H1 (cell line): ENCODE measurements at regions not wholly inside any gene's neighbourhood (a gene's known extent, or its start where the extent isn't known, plus 50 kb on each side); places are given as distances from the start of the nearest gene placed in this dataset.

Source experiments
- CTCF ChIA-PET: fragments of 300-600 bp; sonication (Branson Sonifier 250); formaldehyde crosslinking; loops from one replicate; lab custom pipeline; 2021; ENCODE audit not compliant: partially characterized antibody; lab: Charles Lee
- POLR2A ChIA-PET: fragments of 300-600 bp; sonication (Branson Sonifier 250); formaldehyde crosslinking; loops from one replicate; lab custom pipeline; 2021; ENCODE audit warnings: inconsistent platforms; ENCODE audit not compliant: partially characterized antibody; lab: Charles Lee
- DNase-seq, 2 experiments: peaks; one replicate each; pipeline versions ENCODE4 v3.0.0 to v3.0.0-alpha.2; 2010 to 2022; ENCODE audit warnings: low spot score in 2 of 2, low read depth in 1 of 2, mixed read lengths in 1 of 2
- FAIRE-seq: peaks from 2 replicates; lab custom pipeline; 2011; peaks lifted over from hg19 to GRCh38; lab: Jason Lieb, UNC
- H2AFZ ChIP-seq: 2 replicates; pipeline ENCODE4 v1.8.1; 2012; ENCODE audit warnings: low read length, inconsistent platforms
- H2AK5ac ChIP-seq: 2 replicates; pipeline ENCODE4 v1.6.1; 2013; ENCODE audit warnings: low read depth, low read length
- H2BK120ac ChIP-seq: replicated peaks from 2 replicates; pipeline ENCODE3; 2013; ENCODE audit warnings: low read depth, low read length, inconsistent platforms
- H2BK12ac ChIP-seq: 2 replicates; pipeline ENCODE4 v1.6.1; 2013; ENCODE audit warnings: low read depth, low read length
- H2BK15ac ChIP-seq: 2 replicates; pipeline ENCODE4 v1.6.1; 2013; ENCODE audit warnings: low read length
- H2BK20ac ChIP-seq: 2 replicates; pipeline ENCODE4 v1.6.1; 2013; ENCODE audit warnings: low read length
- H2BK5ac ChIP-seq: 2 replicates; pipeline ENCODE4 v1.6.1; 2013; ENCODE audit warnings: low read depth, low read length
- H3K14ac ChIP-seq: 2 replicates; pipeline ENCODE4 v1.6.1; 2013; ENCODE audit warnings: inconsistent platforms; ENCODE audit not compliant: insufficient read length
- H3K18ac ChIP-seq: 2 replicates; pipeline ENCODE4 v1.6.1; 2013; ENCODE audit warnings: low read length; ENCODE audit errors: extremely low read depth
- H3K23ac ChIP-seq: 2 replicates; pipeline ENCODE4 v1.6.1; 2013; ENCODE audit warnings: inconsistent platforms; ENCODE audit not compliant: insufficient read length
- H3K23me2 ChIP-seq: 2 replicates; pipeline ENCODE4 v1.6.1; 2013; ENCODE audit warnings: low read depth, low read length
- H3K27ac ChIP-seq: 2 replicates; pipeline ENCODE4 v1.6.1; 2011; ENCODE audit warnings: low read depth, low read length, inconsistent platforms
- H3K27me3 ChIP-seq, 4 experiments: replicated peaks in 1 of 4; 1 replicate in 1 of 4; 2 replicates in 3 of 4; pipeline versions ENCODE4 v1.6.1 to v1.8.1; 2011 to 2013; ENCODE audit warnings: low read length in 3 of 4, mild to moderate bottlenecking in 3 of 4, inconsistent platforms in 2 of 4, mixed read lengths in 2 of 4, moderate library complexity in 1 of 4; ENCODE audit not compliant: control insufficient read depth in 3 of 4, insufficient read depth in 3 of 4; ENCODE audit errors: extremely low read depth in 1 of 4
- H3K36me3 ChIP-seq, 4 experiments: 2 replicates each; pipeline versions ENCODE4 v1.6.1 to v1.8.1; 2011 to 2013; ENCODE audit warnings: mild to moderate bottlenecking in 4 of 4, low read length in 3 of 4, moderate library complexity in 2 of 4, control low read depth in 1 of 4, inconsistent platforms in 1 of 4; ENCODE audit not compliant: insufficient read depth in 4 of 4, control insufficient read depth in 2 of 4
- H3K4ac ChIP-seq: replicated peaks from 2 replicates; pipeline ENCODE3; 2013; ENCODE audit warnings: low read length, low read depth, mixed read lengths, inconsistent platforms; ENCODE audit not compliant: insufficient read length
- H3K4me1 ChIP-seq, 4 experiments: replicated peaks in 1 of 4; 1 replicate in 1 of 4; 2 replicates in 3 of 4; pipeline versions ENCODE4 v1.6.1 to v1.8.1; 2011 to 2013; ENCODE audit warnings: low read length in 3 of 4, inconsistent platforms in 2 of 4, mixed read lengths in 1 of 4; ENCODE audit not compliant: insufficient read depth in 4 of 4, control insufficient read depth in 3 of 4
- H3K4me2 ChIP-seq, 2 experiments: 2 replicates each; pipeline versions ENCODE4 v1.6.1 to v1.8.1; 2011 to 2013; ENCODE audit warnings: low read depth in 2 of 2, low read length in 2 of 2, control low read depth in 1 of 2, inconsistent platforms in 1 of 2, mild to moderate bottlenecking in 1 of 2; ENCODE audit not compliant: insufficient read depth in 1 of 2
- H3K4me3 ChIP-seq, 4 experiments: fragments of 200-600, 300-600 bp in 1 of 4; sonication (generic), shearing (Covaris generic), sonication (Bioruptor Twin) in 1 of 4; 2 replicates each; pipeline versions ENCODE4 v1.5.1 to v1.8.1; 2011 to 2016; ENCODE audit warnings: low read length in 4 of 4, low read depth in 3 of 4, control low read depth in 2 of 4, inconsistent platforms in 2 of 4, mild to moderate bottlenecking in 2 of 4, mixed read lengths in 1 of 4, moderate library complexity in 1 of 4; ENCODE audit not compliant: insufficient read depth in 2 of 4; ENCODE audit errors: extremely low read depth in 1 of 4
- H3K56ac ChIP-seq: replicated peaks from 2 replicates; pipeline ENCODE3; 2013; ENCODE audit warnings: low read depth, mild to moderate bottlenecking, mixed read lengths, low read length, inconsistent platforms; ENCODE audit not compliant: insufficient read length
- H3K79me1 ChIP-seq: 2 replicates; pipeline ENCODE4 v1.6.1; 2013; ENCODE audit warnings: low read depth, low read length, control low read depth
- H3K79me2 ChIP-seq, 2 experiments: 2 replicates each; pipeline versions ENCODE4 v1.6.1 to v1.8.1; 2012 to 2013; ENCODE audit warnings: low read length in 2 of 2, mild to moderate bottlenecking in 2 of 2, inconsistent platforms in 1 of 2; ENCODE audit not compliant: insufficient read depth in 2 of 2, control insufficient read depth in 1 of 2
- H3K9ac ChIP-seq, 4 experiments: replicated peaks in 1 of 4; 1 replicate in 1 of 4; 2 replicates in 3 of 4; pipeline versions ENCODE4 v1.6.1 to v1.8.1; 2011 to 2013; ENCODE audit warnings: low read depth in 3 of 4, low read length in 3 of 4, control low read depth in 2 of 4, mild to moderate bottlenecking in 2 of 4, moderate library complexity in 2 of 4, inconsistent platforms in 1 of 4; ENCODE audit errors: extremely low read depth in 1 of 4
- H3K9me3 ChIP-seq, 2 experiments: 2 replicates each; pipeline versions ENCODE4 v1.6.1 to v1.8.1; 2012 to 2013; ENCODE audit warnings: mild to moderate bottlenecking in 2 of 2, moderate library complexity in 2 of 2, control low read depth in 1 of 2, inconsistent platforms in 1 of 2, low read depth in 1 of 2, low read length in 1 of 2, mixed read lengths in 1 of 2; ENCODE audit not compliant: insufficient read depth in 2 of 2
- H4K20me1 ChIP-seq, 2 experiments: replicated peaks in 1 of 2; 2 replicates each; pipeline versions ENCODE3 to v1.8.1; 2011 to 2013; ENCODE audit warnings: inconsistent platforms in 2 of 2, low read length in 2 of 2, mild to moderate bottlenecking in 1 of 2; ENCODE audit not compliant: insufficient read depth in 2 of 2, control insufficient read depth in 1 of 2
- H4K5ac ChIP-seq: 2 replicates; pipeline ENCODE4 v1.6.1; 2013; ENCODE audit warnings: low read length, low read depth, mixed read lengths, inconsistent platforms; ENCODE audit not compliant: insufficient read length
- H4K8ac ChIP-seq: 2 replicates; pipeline ENCODE4 v1.8.0; 2013; ENCODE audit warnings: mild to moderate bottlenecking, moderate library complexity, low read length, inconsistent platforms; ENCODE audit not compliant: insufficient read depth; ENCODE audit errors: extremely low read depth
- H4K91ac ChIP-seq: replicated peaks from 2 replicates; pipeline ENCODE3; 2013; ENCODE audit warnings: low read length, mixed read lengths, inconsistent platforms; ENCODE audit not compliant: insufficient read length
- RXRA ChIP-seq: IDR thresholded peaks from 2 replicates; pipeline ENCODE4 v1.6.1; 2011; ENCODE audit warnings: low read depth, mild to moderate bottlenecking, low read length, moderate library complexity; ENCODE audit not compliant: insufficient read depth
- SIRT6 ChIP-seq: IDR thresholded peaks from one replicate; pipeline ENCODE4 v1.7.1; 2012; ENCODE audit warnings: low read length, inconsistent platforms
- TAF1 ChIP-seq: IDR thresholded peaks from 2 replicates; pipeline ENCODE4 v1.6.1; 2011; ENCODE audit warnings: mild to moderate bottlenecking, low read depth, low read length
- WGBS, 2 experiments: shearing (Covaris generic) in 1 of 2; methylation state at CpG; one replicate each; pipeline versions ENCODE4 v1.1.6 to v1.1.7; 2013 to 2015; ENCODE audit warnings: low lambda C conversion rate in 2 of 2, mixed read lengths in 2 of 2, inconsistent platforms in 1 of 2, low coverage in 1 of 2, missing lambda C conversion rate in 1 of 2; ENCODE audit not compliant: insufficient replicate concordance in 2 of 2, insufficient coverage in 1 of 2, insufficient read length in 1 of 2; ENCODE audit errors: extremely low coverage in 1 of 2, missing lambda C conversion rate in 1 of 2; 5-methylcytosine and 5-hydroxymethylcytosine counted together

DNA sequence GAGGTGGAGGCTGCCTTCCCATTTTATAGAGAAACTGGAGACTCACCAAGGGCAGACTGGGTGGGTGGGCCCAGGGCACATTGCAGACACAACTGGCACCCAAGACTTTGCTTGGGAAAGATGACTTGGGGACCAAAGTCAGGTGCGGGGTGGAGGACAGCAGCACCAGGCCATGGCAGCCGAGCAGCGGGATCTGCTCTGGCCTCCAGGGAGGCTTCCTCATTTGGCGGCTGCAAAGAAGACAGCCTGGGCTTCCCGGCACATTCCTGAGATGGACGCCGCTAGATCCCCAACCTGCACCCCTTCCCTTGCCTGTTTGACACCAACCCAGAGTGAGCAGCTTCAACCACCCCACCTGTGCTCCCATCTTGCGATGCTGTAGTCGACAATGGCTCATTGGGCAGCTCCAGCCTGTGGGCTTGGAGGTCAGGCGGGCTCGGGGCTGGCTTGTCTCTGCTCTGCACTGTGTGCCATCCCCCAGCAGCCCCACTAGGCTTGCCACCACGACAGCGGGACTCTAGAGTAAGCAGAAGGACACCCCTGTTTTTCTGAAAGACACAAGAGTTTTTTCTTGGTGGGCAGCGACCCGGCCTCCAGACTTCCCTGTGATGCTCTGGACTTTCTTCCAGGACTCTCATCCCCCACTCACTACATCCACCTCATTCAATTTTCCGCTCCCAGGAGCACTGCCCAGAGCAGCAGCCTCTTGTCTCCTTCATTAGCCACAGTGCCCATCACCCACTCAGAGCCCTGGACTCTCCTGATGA lies 184.9 kb upstream of the CST7 start:
- TF ChIP-seq SIRT6 (no peak), TAF1 (no peak), RXRA (no peak)
- no peak overlapping the region for H2AK5ac ChIP-seq
- no peaks in the 10 kb centered on the region for H3K27me3 ChIP-seq
- no peaks in the 10 kb centered on the region for H4K20me1 ChIP-seq
- no peak overlapping the region for H2BK20ac ChIP-seq
- no peak overlapping the region for H3K23ac ChIP-seq
- H3K27ac ChIP-seq: no peak overlapping the region
- no peak overlapping the region for H3K4me2 ChIP-seq
- H2BK120ac ChIP-seq: no peak overlapping the region
- DNase-seq: no peak
- no peaks in the 10 kb centered on the region for H3K79me1 ChIP-seq
- ChIA-PET POLR2A (no interaction called here), CTCF (interaction anchor here (0.6 kb wide), 1 partner anchor 16 kb away, joined by 3 read pairs; no protein-coding TSS in a partner anchor)
- no peaks in the 10 kb centered on the region for H3K36me3 ChIP-seq
- H3K79me2 ChIP-seq: no peaks in the 10 kb centered on the region
- H2BK15ac ChIP-seq: no peak overlapping the region
- H3K23me2 ChIP-seq: no peaks in the 10 kb centered on the region
- H3K9me3 ChIP-seq: peaks cover 0 to 2% of the 10 kb centered on the region in 2 experiments; a peak in 2 of 4 replicates
- H3K4ac ChIP-seq: no peak overlapping the region
- 74% methylated on average over 12 of the region's 16 CpGs; no CpG with 5 or more reads in 1 of the 2 experiments for WGBS, 2 experiments
- no peak overlapping the region for H4K8ac ChIP-seq
- no peak overlapping the region for H2AFZ ChIP-seq
- H2BK5ac ChIP-seq: no peak overlapping the region
- no peak overlapping the region for H3K9ac ChIP-seq
- H4K91ac ChIP-seq: no peak overlapping the region
- no peak overlapping the region for H3K56ac ChIP-seq
- H3K4me3 ChIP-seq: no peak overlapping the region
- no peak overlapping the region for H3K18ac ChIP-seq
- FAIRE-seq: no peak
- H3K4me1 ChIP-seq: no peaks in the 10 kb centered on the region
- no peak overlapping the region for H4K5ac ChIP-seq
- H3K14ac ChIP-seq: no peak overlapping the region
- no peak overlapping the region for H2BK12ac ChIP-seq
